HUDEP-2 (cell line): ENCODE measurements at regions not wholly inside any gene's neighbourhood (a gene's known extent, or its start where the extent isn't known, plus 50 kb on each side); places are given as distances from the start of the nearest gene placed in this dataset.
"Not testable (repeated sequence)": the region's sequence is repeated elsewhere in the genome, so short reads cannot be mapped to it uniquely, and the experiment has no call there.

Experiments
- DNase-seq, 76 experiments: peaks; one replicate each; lab custom pipeline; 2025; ENCODE audit not compliant: unreplicated experiment in 76 of 76; lab: John Stamatoyannopoulos, UW

GRCh38 chr16:88199296-88200153, 183.2 kb upstream of the ZNF469 start:
- DNase-seq, result not testable (repeated sequence)

- not testable (repeated sequence) for DNase-seq
These were observed 182.4 kb upstream of the ZNF469 start for GRCh38 chr16:88200154-88200895.

- DNase-seq, result no peak
These were observed 181.9 kb upstream of the ZNF469 start for GRCh38 chr16:88200896-88201185.

DNA sequence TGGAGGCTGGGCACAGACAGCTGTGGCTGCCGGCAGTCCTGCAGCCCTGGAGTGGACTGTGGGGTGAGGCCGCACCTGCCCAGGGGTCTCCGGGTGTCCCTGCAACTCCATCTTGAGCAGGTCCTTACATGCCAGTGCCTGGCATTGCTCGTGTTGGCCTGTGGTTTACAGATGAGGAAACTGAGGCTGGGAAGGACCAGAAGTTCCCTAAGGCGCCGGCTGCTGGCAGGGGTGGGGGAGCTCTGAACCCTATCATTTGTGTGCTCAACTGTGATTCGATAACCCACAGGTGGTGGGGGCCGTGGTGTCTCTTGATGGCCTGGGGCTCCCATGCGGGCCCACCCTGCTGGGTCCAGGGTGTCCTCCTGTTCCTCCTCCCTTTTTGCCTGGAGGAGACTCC, 181.1 kb upstream of the ZNF469 start:
- DNase-seq, result not testable (repeated sequence)

DNA sequence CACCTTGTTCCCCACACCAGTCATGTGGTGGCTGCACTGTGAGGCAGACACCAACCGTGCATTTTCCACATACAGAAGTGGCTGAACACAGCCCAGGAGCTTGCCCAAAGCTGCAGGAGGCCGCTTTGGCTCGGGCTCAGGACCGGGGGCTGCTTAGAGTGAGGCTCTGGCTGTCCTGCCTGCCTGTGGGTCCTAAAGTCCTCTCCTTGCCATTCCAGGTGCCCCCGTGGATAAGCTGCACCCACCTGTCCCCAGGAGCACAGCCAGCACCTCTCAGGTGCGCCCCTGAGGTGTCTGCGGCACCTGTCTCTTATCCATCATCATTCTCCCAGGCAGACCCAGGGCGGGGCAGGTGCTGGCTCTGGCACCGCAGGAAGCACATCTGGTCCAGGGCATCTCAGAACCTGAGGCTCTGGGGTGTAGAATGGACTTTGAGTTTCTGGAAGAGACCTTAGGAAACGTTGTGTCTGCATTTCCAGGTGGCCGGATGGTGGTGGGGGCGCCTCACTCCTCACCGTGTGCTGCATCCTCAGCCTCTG, 180.5 kb upstream of the ZNF469 start:
- DNase-seq, result no peak

DNA sequence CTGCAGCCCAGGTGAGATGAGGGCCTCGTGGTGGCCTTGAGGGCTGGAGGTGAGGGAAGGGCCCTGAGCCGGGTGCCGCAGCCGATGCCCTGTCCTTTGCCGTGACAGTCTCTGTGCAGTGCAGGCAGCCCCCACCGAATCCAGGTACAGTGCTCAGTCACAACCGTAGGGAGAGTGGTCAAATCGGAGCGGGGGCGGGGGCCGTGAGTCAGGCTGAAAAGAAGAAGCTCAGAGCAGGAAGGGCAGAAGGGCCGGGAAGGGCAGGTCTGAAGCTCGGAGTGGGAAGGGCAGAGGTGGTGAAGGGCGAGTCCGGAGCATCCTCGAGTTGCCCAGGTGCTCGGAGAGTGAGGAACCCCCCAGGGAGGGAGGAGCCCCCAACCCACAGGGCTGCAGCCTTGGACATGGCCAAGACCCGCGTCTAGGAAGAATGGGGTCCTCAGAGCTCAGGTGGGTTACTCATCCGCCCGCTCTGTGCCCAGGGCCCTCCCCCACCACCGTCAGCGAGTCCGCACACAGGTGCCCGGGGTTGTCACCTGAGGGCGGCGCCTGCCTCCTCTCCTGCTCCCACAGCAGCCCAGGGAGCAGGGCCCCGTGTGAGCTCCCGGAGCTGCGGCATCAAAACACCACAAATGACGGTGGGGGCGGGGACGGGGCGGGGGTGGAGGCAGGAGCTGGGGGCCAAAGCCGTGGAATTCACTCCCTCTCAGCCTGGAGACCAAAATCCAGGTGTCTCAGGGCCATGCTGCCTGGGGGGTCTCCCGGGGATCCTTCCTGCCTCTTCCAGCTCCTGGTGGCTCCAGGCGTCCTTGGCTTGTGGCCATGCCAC, 179.7 kb upstream of the ZNF469 start:
- not testable (repeated sequence) for DNase-seq

- DNase-seq, result not testable (repeated sequence)
These were observed 178.3 kb upstream of the ZNF469 start for GRCh38 chr16:88204131-88205110.

DNA sequence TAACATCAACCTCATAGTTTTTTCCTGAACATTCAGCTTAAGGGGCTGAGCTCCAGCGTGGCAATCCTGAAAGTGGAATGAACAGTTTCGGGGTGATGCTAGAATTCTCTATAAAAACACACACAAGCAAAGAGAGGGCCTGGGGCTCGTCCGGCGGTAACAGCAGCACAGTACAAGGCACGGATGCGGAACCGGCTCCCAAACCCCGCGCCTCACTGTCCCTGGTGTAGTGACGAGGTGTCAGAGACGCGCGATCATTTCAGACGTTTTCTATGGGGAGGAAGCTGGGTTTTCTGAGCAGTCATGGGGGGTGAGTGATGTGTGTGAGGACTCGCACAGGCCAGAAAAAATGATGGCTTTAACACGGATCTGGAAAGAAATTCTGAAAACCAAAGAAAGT, 177.3 kb upstream of the ZNF469 start:
- DNase-seq, result not testable (repeated sequence)

DNA sequence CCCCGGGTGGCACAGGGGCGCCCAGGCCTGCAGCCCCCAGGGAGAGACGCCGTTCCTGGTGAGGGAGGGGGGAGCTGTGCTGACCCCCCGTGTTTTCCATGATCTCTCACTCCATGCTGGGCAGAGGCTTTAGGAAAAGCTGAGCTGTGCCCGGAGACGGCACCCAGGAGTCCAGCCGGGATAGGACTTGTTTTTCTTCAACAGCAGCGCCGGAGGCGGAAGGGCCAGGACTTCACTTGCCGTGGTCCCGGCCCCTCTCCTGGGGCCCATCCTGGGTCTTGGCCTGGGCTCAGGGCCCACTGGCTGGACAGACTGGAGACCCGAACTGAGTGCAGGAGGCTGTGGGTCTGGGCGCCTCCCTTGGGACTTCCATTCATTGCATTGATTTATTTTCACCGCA, 176.8 kb upstream of the ZNF469 start:
- DNase-seq, result not testable (repeated sequence)

DNA sequence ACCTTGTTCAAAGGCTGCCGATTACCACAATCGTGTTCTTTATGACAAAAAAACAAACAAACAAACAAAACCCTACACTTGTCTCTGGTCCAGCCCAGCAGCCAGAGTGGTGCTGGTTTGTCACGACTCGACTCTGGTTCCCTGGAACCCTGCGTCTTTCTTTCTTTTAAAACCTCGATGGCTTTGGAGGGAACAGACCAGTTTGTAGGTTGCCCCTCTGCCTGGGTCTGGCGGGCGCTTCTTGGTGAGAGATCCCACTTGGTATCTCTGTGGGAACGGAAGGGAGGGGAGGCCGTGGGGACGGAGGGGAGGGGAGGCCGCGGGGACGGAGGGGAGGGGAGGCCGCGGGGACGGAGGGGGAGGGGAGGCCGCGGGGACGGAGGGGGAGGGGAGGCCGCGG, 176.2 kb upstream of the ZNF469 start:
- DNase-seq, result not testable (repeated sequence)

GRCh38 chr16:88208112-88208511, 174.6 kb upstream of the ZNF469 start:
- no peak for DNase-seq

DNA sequence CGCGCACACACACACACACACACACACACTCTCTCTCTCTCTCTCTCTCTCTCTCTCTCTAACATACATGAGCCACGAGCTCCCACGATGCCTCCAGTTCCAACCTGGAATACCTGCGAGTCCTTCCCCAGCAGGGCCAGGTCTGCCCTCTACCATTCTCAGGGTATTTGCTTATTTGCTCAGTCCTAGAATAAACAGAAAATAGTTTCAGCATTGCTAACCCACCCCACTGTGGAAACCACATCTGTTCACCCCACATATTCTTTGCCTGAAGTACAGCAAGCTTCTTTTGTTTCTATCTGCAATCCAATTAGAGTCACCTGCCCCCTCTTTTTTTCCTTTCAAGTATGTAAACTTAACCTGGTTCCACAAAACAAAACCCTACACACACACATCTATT, 174.0 kb upstream of the ZNF469 start:
- not testable (repeated sequence) for DNase-seq

DNA sequence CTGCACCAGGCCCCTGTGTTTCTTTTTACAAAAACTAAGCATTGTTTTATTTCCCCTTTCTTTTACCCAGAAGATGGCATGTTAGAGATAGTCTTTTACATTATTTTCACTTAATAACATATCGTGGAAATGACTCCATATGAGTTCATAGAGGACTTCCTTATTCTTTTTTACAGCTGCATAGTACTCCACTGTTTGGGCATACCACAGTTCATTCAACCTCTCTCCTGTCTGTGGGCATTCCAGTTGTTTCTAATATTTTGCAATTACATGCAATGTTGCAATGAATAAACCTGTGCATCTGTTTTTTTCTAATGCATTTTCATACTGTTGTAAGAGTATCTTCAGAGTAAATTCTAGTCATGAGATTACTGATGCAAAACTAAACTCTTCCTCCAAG, 173.2 kb upstream of the ZNF469 start:
- DNase-seq, result not testable (repeated sequence)

GRCh38 chr16:88213937-88214336, 168.8 kb upstream of the ZNF469 start:
- not testable (repeated sequence) for DNase-seq

DNA sequence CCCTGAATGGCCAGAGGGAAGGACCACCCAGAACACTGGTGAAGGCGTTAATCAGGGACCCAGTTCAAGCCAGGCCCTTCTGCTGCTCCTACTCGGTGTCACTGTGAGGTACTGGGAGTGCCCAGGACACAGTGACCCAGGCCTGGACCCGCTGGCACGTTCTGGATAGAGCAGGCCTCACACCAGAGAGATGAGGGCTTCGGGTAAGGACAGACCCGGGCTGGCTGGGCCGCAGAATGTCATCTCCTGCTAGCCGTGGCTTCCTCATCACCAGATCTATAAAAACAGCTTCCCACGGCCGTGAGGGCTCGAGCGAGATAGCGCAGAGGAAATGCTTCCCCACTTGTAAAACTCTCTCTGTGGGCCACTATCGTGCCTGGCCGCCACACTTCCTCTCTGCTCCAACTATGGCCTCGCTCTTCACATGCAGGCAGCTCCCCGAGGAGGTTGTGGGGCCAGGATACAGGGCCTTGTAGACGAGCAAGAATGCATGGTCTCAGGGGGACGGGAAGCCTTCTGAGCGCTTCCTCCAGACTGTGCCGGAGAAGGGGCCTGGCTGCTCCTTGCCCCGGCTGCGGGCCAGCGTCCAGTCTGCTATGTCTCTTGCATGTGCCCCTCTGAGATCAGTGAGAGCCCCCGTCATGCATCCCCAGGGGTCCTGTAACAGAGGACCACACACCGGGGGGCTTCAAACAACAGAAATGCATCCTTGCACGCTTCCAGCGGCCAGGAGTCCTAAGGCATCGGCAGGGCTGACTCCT, 161.6 kb upstream of the ZNF469 start:
- DNase-seq, result not testable (repeated sequence)

- not testable (repeated sequence) for DNase-seq
These were observed 159.1 kb upstream of the ZNF469 start for GRCh38 chr16:88223696-88224095.

GRCh38 chr16:88224131-88224898, 158.4 kb upstream of the ZNF469 start:
- DNase-seq, result not testable (repeated sequence)

DNA sequence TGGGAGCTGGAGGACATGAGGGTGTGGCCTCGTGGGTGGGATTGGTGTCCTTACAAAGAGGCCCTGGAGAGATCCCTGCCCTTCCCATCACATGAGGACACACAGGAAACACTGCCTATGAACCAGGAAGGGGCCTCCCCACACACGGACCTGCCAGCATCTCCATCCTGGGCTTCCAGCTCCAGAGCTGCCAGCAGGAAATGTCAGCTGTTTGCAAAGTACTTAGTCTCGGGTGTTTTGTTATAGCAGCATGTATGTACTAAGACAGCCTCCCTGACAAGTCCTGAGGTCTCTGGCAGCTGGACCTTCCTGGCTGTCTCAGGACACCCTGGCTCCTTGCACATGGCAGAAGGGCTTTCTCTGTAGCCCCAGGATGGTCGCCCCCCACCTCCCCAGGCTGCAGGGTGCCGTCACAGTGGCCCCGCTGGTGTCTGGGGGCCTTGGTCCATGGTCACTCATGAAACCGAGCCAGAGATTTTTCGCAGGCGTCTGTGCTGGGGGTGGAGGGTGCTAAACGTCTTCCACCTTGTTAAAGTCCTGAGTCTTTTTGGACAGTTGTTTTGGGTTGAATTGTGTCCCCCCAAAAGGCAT, 157.0 kb upstream of the ZNF469 start:
- DNase-seq, result not testable (repeated sequence)
